ENCODE measurements at regions not wholly inside any gene's neighbourhood (a gene's known extent, or its start where the extent isn't known, plus 50 kb on each side); places are given as distances from the start of the nearest gene placed in this dataset.

DNA sequence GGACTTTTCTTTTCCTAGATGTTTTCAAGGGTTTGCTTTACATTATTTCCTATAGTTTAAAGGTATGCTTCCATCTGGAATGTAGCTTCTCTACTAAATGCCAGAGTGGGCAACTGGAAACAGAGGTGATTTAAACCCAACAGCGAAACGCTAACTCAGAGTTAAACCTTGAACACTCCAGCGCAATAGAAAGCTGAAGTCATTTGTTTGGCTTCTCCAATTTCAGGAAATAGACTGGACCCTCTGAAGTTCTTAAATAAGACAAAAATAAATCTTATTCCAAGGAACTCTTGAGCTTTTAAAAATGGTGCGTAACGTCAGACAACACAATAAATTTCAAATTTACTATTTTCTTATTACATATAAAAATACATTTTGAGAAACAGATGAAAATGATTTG is 1560.0 kb upstream of the TENM3 start:
- no peaks in the 10 kb centered on the region for H3K36me3 ChIP-seq (ENCODE audit: low read depth)
- TF ChIP-seq, protein P1, sequence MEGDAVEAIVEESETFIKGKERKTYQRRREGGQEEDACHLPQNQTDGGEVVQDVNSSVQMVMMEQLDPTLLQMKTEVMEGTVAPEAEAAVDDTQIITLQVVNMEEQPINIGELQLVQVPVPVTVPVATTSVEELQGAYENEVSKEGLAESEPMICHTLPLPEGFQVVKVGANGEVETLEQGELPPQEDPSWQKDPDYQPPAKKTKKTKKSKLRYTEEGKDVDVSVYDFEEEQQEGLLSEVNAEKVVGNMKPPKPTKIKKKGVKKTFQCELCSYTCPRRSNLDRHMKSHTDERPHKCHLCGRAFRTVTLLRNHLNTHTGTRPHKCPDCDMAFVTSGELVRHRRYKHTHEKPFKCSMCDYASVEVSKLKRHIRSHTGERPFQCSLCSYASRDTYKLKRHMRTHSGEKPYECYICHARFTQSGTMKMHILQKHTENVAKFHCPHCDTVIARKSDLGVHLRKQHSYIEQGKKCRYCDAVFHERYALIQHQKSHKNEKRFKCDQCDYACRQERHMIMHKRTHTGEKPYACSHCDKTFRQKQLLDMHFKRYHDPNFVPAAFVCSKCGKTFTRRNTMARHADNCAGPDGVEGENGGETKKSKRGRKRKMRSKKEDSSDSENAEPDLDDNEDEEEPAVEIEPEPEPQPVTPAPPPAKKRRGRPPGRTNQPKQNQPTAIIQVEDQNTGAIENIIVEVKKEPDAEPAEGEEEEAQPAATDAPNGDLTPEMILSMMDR (IDR thresholded peaks at IDR 0.05; ENCODE audit: poor library complexity, severe bottlenecking), result no peak
- ATAC-seq (ENCODE audit: low read depth), result no peak
- H3K4me1 ChIP-seq (ENCODE audit: insufficient read depth, poor library complexity, severe bottlenecking), result no peaks in the 10 kb centered on the region
- H3K4me3 ChIP-seq (ENCODE audit: severe bottlenecking), result no peak overlapping the region
- no peak for DNase-seq (ENCODE audit: low spot score)
- no peaks in the 10 kb centered on the region for H3K9me3 ChIP-seq (ENCODE audit: severe bottlenecking)
- no peaks in the 10 kb centered on the region for H3K27me3 ChIP-seq (ENCODE audit: insufficient read depth, poor library complexity, severe bottlenecking)
- H3K27ac ChIP-seq (ENCODE audit: poor library complexity, severe bottlenecking), result no peak overlapping the region

DNA sequence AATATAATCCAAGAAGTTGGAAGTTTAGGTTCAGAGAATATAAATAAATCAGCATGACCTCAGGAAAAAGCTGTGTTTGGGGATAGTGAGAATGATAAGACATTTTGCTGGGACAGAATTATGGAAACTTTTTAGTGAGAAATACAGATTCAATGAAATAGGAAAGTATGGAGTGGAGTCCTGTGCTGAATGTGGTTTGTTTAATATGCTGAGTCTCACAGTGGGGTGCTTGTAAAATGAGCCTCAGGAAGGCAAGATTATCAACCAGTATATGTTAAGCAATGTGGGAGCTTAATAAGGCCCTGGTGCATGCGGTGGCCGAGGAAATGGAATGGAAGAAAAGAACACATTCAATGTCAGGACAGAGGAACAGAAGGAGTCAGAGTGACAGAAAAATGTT is 1554.7 kb upstream of the TENM3 start:
- TF ChIP-seq, protein P1 (IDR thresholded peaks at IDR 0.05; ENCODE audit: poor library complexity, severe bottlenecking), result no peak
- no peak for DNase-seq (ENCODE audit: low spot score)
- Histone ChIP-seq H3K9me3 (ENCODE audit: severe bottlenecking) (no peaks in the 10 kb centered on the region), H3K27me3 (ENCODE audit: insufficient read depth, poor library complexity, severe bottlenecking) (no peaks in the 10 kb centered on the region), H3K27ac (ENCODE audit: poor library complexity, severe bottlenecking) (no peak overlapping the region), H3K36me3 (ENCODE audit: low read depth) (no peaks in the 10 kb centered on the region), H3K4me1 (ENCODE audit: insufficient read depth, poor library complexity, severe bottlenecking) (no peaks in the 10 kb centered on the region), H3K4me3 (ENCODE audit: severe bottlenecking) (no peak overlapping the region)
- no peak for ATAC-seq (ENCODE audit: low read depth)

GRCh38 chr4:180694875-180695274 is 1548.3 kb upstream of the TENM3 start:
- Histone ChIP-seq H3K4me3 (ENCODE audit: severe bottlenecking) (no peak overlapping the region), H3K27me3 (ENCODE audit: insufficient read depth, poor library complexity, severe bottlenecking) (no peaks in the 10 kb centered on the region), H3K4me1 (ENCODE audit: insufficient read depth, poor library complexity, severe bottlenecking) (peaks cover 9% of the 10 kb centered on the region), H3K27ac (ENCODE audit: poor library complexity, severe bottlenecking) (no peak overlapping the region), H3K9me3 (ENCODE audit: severe bottlenecking) (no peaks in the 10 kb centered on the region), H3K36me3 (ENCODE audit: low read depth) (no peaks in the 10 kb centered on the region)
- ATAC-seq (ENCODE audit: low read depth), result no peak
- TF ChIP-seq, protein P1 (IDR thresholded peaks at IDR 0.05; ENCODE audit: poor library complexity, severe bottlenecking), result no peak
- no peak for DNase-seq (ENCODE audit: low spot score)

DNA sequence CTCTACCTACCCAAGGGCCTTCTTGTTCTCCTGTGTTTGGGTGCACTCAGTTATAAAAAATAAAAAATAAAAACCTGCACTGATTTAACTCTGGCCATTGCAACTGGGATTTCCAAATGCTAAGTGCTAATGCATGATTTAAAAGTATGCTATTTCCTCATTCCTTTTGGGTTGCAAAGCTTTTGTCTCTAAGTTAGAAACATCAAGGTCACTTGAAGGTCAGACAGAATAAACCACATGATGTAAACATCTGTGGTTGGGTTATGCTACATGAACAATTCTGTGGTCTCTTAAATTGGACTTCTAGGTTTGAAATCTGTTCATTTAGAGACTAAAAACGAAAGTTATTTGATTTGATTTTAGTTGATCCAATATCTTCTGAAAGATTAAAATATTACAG is 1547.4 kb upstream of the TENM3 start:
- peak; percentile 61 for ATAC-seq (ENCODE audit: low read depth)
- TF ChIP-seq, protein P1 (IDR thresholded peaks at IDR 0.05; ENCODE audit: poor library complexity, severe bottlenecking), result no peak
- no peak for DNase-seq (ENCODE audit: low spot score)

GRCh38 chr4:180696460-180697092 is 1546.6 kb upstream of the TENM3 start:
- Histone ChIP-seq H3K27me3 (ENCODE audit: insufficient read depth, poor library complexity, severe bottlenecking) (no peaks in the 10 kb centered on the region), H3K9me3 (ENCODE audit: severe bottlenecking) (no peaks in the 10 kb centered on the region), H3K36me3 (ENCODE audit: low read depth) (no peaks in the 10 kb centered on the region), H3K27ac (ENCODE audit: poor library complexity, severe bottlenecking) (no peak overlapping the region), H3K4me3 (ENCODE audit: severe bottlenecking) (no peak overlapping the region), H3K4me1 (ENCODE audit: insufficient read depth, poor library complexity, severe bottlenecking) (peaks cover 9% of the 10 kb centered on the region)
- ATAC-seq (ENCODE audit: low read depth) (no peak), DNase-seq (ENCODE audit: low spot score) (no peak)
- TF ChIP-seq, protein P1 (IDR thresholded peaks at IDR 0.05; ENCODE audit: poor library complexity, severe bottlenecking), result no peak

More for the DNA sequence above, 1547.4 kb upstream of the TENM3 start:
- Histone ChIP-seq H3K36me3 (ENCODE audit: low read depth) (no peaks in the 10 kb centered on the region), H3K4me3 (ENCODE audit: severe bottlenecking) (no peak overlapping the region), H3K9me3 (ENCODE audit: severe bottlenecking) (no peaks in the 10 kb centered on the region), H3K4me1 (ENCODE audit: insufficient read depth, poor library complexity, severe bottlenecking) (peaks cover 9% of the 10 kb centered on the region), H3K27ac (ENCODE audit: poor library complexity, severe bottlenecking) (no peak overlapping the region), H3K27me3 (ENCODE audit: insufficient read depth, poor library complexity, severe bottlenecking) (no peaks in the 10 kb centered on the region)

Measured in RWPE2 (cell line).